ENCODE measurements at regions not wholly inside any gene's neighbourhood (a gene's known extent, or its start where the extent isn't known, plus 50 kb on each side); places are given as distances from the start of the nearest gene placed in this dataset.

GRCh38 chr5:112657804-112658203 is 79.9 kb upstream of the APC start:
- CTCF ChIA-PET = no interaction called here
- H3K27me3 Mint-ChIP-seq (ENCODE audit: low read depth) = peaks cover 14% of the 10 kb centered on the region
- H3K36me3 Mint-ChIP-seq (ENCODE audit: low read depth) = peaks cover 1% of the 10 kb centered on the region
- H3K4me1 Mint-ChIP-seq (ENCODE audit: low read depth) = no peaks in the 10 kb centered on the region
- no peak overlapping the region for H3K27ac Mint-ChIP-seq
- DNase-seq = no peak
- intact Hi-C loops (cut with micrococcal nuclease) = no loop called here
- H3K9me3 Mint-ChIP-seq = peaks cover 14% of the 10 kb centered on the region
- H3K4me3 Mint-ChIP-seq = no peak overlapping the region

GRCh38 chr5:112660359-112660758 is 77.3 kb upstream of the APC start:
- Mint-ChIP-seq H3K27ac (no peak overlapping the region), H3K36me3 (ENCODE audit: low read depth) (peaks cover 1% of the 10 kb centered on the region), H3K27me3 (ENCODE audit: low read depth) (peaks cover 7% of the 10 kb centered on the region), H3K9me3 (peaks cover 14% of the 10 kb centered on the region), H3K4me1 (ENCODE audit: low read depth) (no peaks in the 10 kb centered on the region), H3K4me3 (no peak overlapping the region)
- CTCF ChIA-PET = no interaction called here
- DNase-seq = no peak
- intact Hi-C loops (cut with micrococcal nuclease) = no loop called here

GRCh38 chr5:112663146-112663545 is 74.5 kb upstream of the APC start:
- Mint-ChIP-seq H3K4me1 (ENCODE audit: low read depth) (no peaks in the 10 kb centered on the region), H3K36me3 (ENCODE audit: low read depth) (peaks cover 1% of the 10 kb centered on the region), H3K4me3 (no peak overlapping the region), H3K9me3 (peaks cover 14% of the 10 kb centered on the region), H3K27me3 (ENCODE audit: low read depth) (peaks cover 4% of the 10 kb centered on the region), H3K27ac (no peak overlapping the region)
- no peak for DNase-seq
- CTCF ChIA-PET = no interaction called here
- intact Hi-C loops (cut with micrococcal nuclease) = no loop called here

GRCh38 chr5:112668016-112668415 is 69.7 kb upstream of the APC start:
- no peaks in the 10 kb centered on the region for H3K36me3 Mint-ChIP-seq (ENCODE audit: low read depth)
- H3K27me3 Mint-ChIP-seq (ENCODE audit: low read depth) = no peaks in the 10 kb centered on the region
- no peaks in the 10 kb centered on the region for H3K9me3 Mint-ChIP-seq
- no peak overlapping the region for H3K4me3 Mint-ChIP-seq
- CTCF ChIA-PET = interaction anchor here (1.4 kb wide), 1 partner anchor 24 kb away, joined by 4 read pairs; no protein-coding TSS in a partner anchor
- H3K4me1 Mint-ChIP-seq (ENCODE audit: low read depth) = no peaks in the 10 kb centered on the region
- intact Hi-C loops (cut with micrococcal nuclease) = no loop called here
- no peak for DNase-seq
- H3K27ac Mint-ChIP-seq = no peak overlapping the region

GRCh38 chr5:112668911-112669310 is 68.8 kb upstream of the APC start:
- no peak overlapping the region for H3K27ac Mint-ChIP-seq
- H3K27me3 Mint-ChIP-seq (ENCODE audit: low read depth) = no peaks in the 10 kb centered on the region
- CTCF ChIA-PET = interaction anchor here (1.4 kb wide), 1 partner anchor 23 kb away, joined by 4 read pairs; no protein-coding TSS in a partner anchor
- H3K4me1 Mint-ChIP-seq (ENCODE audit: low read depth) = no peaks in the 10 kb centered on the region
- intact Hi-C loops (cut with micrococcal nuclease) = no loop called here
- no peaks in the 10 kb centered on the region for H3K9me3 Mint-ChIP-seq
- no peaks in the 10 kb centered on the region for H3K36me3 Mint-ChIP-seq (ENCODE audit: low read depth)
- H3K4me3 Mint-ChIP-seq = no peak overlapping the region
- no peak for DNase-seq

GRCh38 chr5:112669328-112669963 is 68.2 kb upstream of the APC start:
- H3K4me3 Mint-ChIP-seq = no peak overlapping the region
- CTCF ChIA-PET = interaction anchor here (1.4 kb wide), 1 partner anchor 22 kb away, joined by 4 read pairs; no protein-coding TSS in a partner anchor
- H3K4me1 Mint-ChIP-seq (ENCODE audit: low read depth) = no peaks in the 10 kb centered on the region
- H3K27ac Mint-ChIP-seq = no peak overlapping the region
- intact Hi-C loops (cut with micrococcal nuclease) = no loop called here
- H3K36me3 Mint-ChIP-seq (ENCODE audit: low read depth) = no peaks in the 10 kb centered on the region
- H3K27me3 Mint-ChIP-seq (ENCODE audit: low read depth) = no peaks in the 10 kb centered on the region
- H3K9me3 Mint-ChIP-seq = no peaks in the 10 kb centered on the region
- no peak for DNase-seq

GRCh38 chr5:112671687-112672086 is 66.0 kb upstream of the APC start:
- no peaks in the 10 kb centered on the region for H3K36me3 Mint-ChIP-seq (ENCODE audit: low read depth)
- H3K27me3 Mint-ChIP-seq (ENCODE audit: low read depth) = peaks cover 2% of the 10 kb centered on the region
- CTCF ChIA-PET = no interaction called here
- DNase-seq = no peak
- H3K27ac Mint-ChIP-seq = no peak overlapping the region
- intact Hi-C loops (cut with micrococcal nuclease) = no loop called here
- H3K4me1 Mint-ChIP-seq (ENCODE audit: low read depth) = no peaks in the 10 kb centered on the region
- H3K9me3 Mint-ChIP-seq = no peaks in the 10 kb centered on the region
- no peak overlapping the region for H3K4me3 Mint-ChIP-seq

GRCh38 chr5:112681481-112681908 is 56.2 kb upstream of the APC start:
- DNase-seq = no peak
- H3K9me3 Mint-ChIP-seq = no peaks in the 10 kb centered on the region
- CTCF ChIA-PET = no interaction called here
- H3K27ac Mint-ChIP-seq = no peak overlapping the region
- H3K36me3 Mint-ChIP-seq (ENCODE audit: low read depth) = no peaks in the 10 kb centered on the region
- intact Hi-C loops (cut with micrococcal nuclease) = no loop called here
- H3K4me1 Mint-ChIP-seq (ENCODE audit: low read depth) = no peaks in the 10 kb centered on the region
- H3K27me3 Mint-ChIP-seq (ENCODE audit: low read depth) = peaks cover 20% of the 10 kb centered on the region
- no peak overlapping the region for H3K4me3 Mint-ChIP-seq

- no peaks in the 10 kb centered on the region for H3K4me1 Mint-ChIP-seq (ENCODE audit: low read depth)
- CTCF ChIA-PET = no interaction called here
- H3K27me3 Mint-ChIP-seq (ENCODE audit: low read depth) = peaks cover 20% of the 10 kb centered on the region
- H3K36me3 Mint-ChIP-seq (ENCODE audit: low read depth) = no peaks in the 10 kb centered on the region
- no peak overlapping the region for H3K4me3 Mint-ChIP-seq
- no peak overlapping the region for H3K27ac Mint-ChIP-seq
- intact Hi-C loops (cut with micrococcal nuclease) = no loop called here
- DNase-seq = no peak
- no peaks in the 10 kb centered on the region for H3K9me3 Mint-ChIP-seq
These were observed 55.0 kb upstream of the APC start for GRCh38 chr5:112682621-112683061.

GRCh38 chr5:112684121-112684520 is 53.6 kb upstream of the APC start:
- Mint-ChIP-seq H3K36me3 (ENCODE audit: low read depth) (no peaks in the 10 kb centered on the region), H3K27ac (no peak overlapping the region), H3K9me3 (no peaks in the 10 kb centered on the region), H3K27me3 (ENCODE audit: low read depth) (peaks cover 16% of the 10 kb centered on the region), H3K4me1 (ENCODE audit: low read depth) (no peaks in the 10 kb centered on the region), H3K4me3 (no peak overlapping the region)
- intact Hi-C loops (cut with micrococcal nuclease) = no loop called here
- CTCF ChIA-PET = interaction anchor here (1.0 kb wide), 1 partner anchor 39 kb away, joined by 4 read pairs; no protein-coding TSS in a partner anchor
- no peak for DNase-seq

- Mint-ChIP-seq H3K36me3 (ENCODE audit: low read depth) (no peaks in the 10 kb centered on the region), H3K27me3 (ENCODE audit: low read depth) (peaks cover 15% of the 10 kb centered on the region), H3K4me3 (no peak overlapping the region), H3K9me3 (no peaks in the 10 kb centered on the region), H3K4me1 (ENCODE audit: low read depth) (no peaks in the 10 kb centered on the region), H3K27ac (no peak overlapping the region)
- CTCF ChIA-PET = interaction anchor here (1.0 to 1.1 kb wide), 2 partner anchors 39 to 133 kb away, joined by 3 to 4 read pairs; no protein-coding TSS in a partner anchor
- DNase-seq = no peak
- intact Hi-C loops (cut with micrococcal nuclease) = no loop called here
These were observed 52.9 kb upstream of the APC start for GRCh38 chr5:112684737-112685136.

GRCh38 chr5:112685386-112685785 is 52.3 kb upstream of the APC start:
- H3K36me3 Mint-ChIP-seq (ENCODE audit: low read depth) = no peaks in the 10 kb centered on the region
- CTCF ChIA-PET = interaction anchor here (0.6 to 1.4 kb wide), 4 partner anchors 38 to 447 kb away, joined by 3 to 6 read pairs (median 4); no protein-coding TSS in a partner anchor
- H3K4me1 Mint-ChIP-seq (ENCODE audit: low read depth) = no peaks in the 10 kb centered on the region
- H3K9me3 Mint-ChIP-seq = no peaks in the 10 kb centered on the region
- H3K4me3 Mint-ChIP-seq = no peak overlapping the region
- H3K27ac Mint-ChIP-seq = no peak overlapping the region
- peaks cover 12% of the 10 kb centered on the region for H3K27me3 Mint-ChIP-seq (ENCODE audit: low read depth)
- intact Hi-C loops (cut with micrococcal nuclease) = no loop called here
- DNase-seq = no peak

- intact Hi-C loops (cut with micrococcal nuclease) = no loop called here
- H3K36me3 Mint-ChIP-seq (ENCODE audit: low read depth) = no peaks in the 10 kb centered on the region
- H3K9me3 Mint-ChIP-seq = no peaks in the 10 kb centered on the region
- CTCF ChIA-PET = interaction anchor here (0.6 to 1.4 kb wide), 2 partner anchors 71 to 447 kb away, joined by 3 to 6 read pairs; no protein-coding TSS in a partner anchor
- no peak overlapping the region for H3K4me3 Mint-ChIP-seq
- H3K4me1 Mint-ChIP-seq (ENCODE audit: low read depth) = no peaks in the 10 kb centered on the region
- DNase-seq = no peak
- no peak overlapping the region for H3K27ac Mint-ChIP-seq
- peaks cover 6% of the 10 kb centered on the region for H3K27me3 Mint-ChIP-seq (ENCODE audit: low read depth)
These were observed 51.8 kb upstream of the APC start for GRCh38 chr5:112685931-112686330.
